Glomerular visceral epithelial cell (primary cell): ENCODE measurements at regions not wholly inside any gene's neighbourhood (a gene's known extent, or its start where the extent isn't known, plus 50 kb on each side); places are given as distances from the start of the nearest gene placed in this dataset.

Source experiments
- DNase-seq: peaks from one replicate; pipeline ENCODE4 v3.0.0-alpha.2; 2016; ENCODE audit errors: extremely low spot score

- no peak for DNase-seq
Measured at GRCh38 chr13:33710924-33711323, 107.0 kb upstream of the RFC3 start.

DNA sequence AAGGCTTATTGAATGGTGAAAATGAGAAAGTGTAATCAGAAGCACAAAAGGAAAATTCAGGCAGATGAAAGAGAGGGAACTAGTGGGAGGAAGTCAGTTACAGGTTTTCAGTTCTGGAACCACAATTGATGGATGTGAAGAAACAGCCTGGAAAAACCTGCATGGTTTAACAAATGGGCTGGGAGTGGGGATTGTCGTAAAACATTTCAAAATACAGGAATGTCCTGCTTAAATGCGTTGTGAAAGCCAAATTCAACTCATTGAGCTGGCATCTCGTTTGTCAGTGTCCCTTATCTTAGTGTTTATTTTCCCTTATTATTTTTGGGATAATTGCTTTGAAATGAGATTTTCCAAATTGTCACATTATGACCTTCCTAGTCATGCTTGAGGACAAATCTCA, 106.5 kb upstream of the RFC3 start:
- no peak for DNase-seq

GRCh38 chr13:33717775-33718174, 100.2 kb upstream of the RFC3 start:
- DNase-seq, result no peak

GRCh38 chr13:33721724-33722123, 96.2 kb upstream of the RFC3 start:
- peak; percentile 28 for DNase-seq

- DNase-seq, result no peak
Measured at GRCh38 chr13:33722216-33722915, 95.6 kb upstream of the RFC3 start.

GRCh38 chr13:33723365-33723764, 94.6 kb upstream of the RFC3 start:
- DNase-seq, result no peak

DNA sequence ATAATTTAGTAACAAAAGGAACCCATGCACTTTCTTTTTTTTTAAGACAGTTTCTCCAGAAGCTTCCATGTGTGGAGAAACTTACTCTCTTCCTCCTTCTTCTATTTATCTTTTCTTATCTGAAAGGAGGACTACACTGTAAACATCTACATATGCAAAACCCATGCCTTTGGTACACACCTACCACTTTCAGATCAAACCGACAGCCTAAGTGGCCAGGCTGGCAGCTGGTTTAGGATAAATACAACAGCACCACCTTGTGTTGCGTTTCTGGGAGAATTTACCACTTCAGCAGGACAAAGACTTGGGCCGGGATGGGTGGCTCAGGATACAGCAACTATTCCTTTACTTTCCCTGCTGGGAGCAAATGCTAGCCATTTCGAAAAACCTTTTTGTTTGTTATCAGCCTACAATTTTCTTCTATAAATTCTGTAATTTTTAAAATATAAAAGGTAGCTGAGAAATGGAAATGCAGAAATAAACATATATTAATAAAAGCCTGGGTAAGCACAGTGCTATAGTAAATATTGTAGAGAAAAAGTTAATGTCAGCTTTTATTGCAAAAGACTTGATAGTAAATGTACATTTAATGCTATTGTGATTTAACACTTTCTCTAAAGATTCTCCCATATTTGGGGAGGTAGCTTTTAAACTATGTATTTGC, 94.0 kb upstream of the RFC3 start:
- DNase-seq, result peak; percentile 83

DNA sequence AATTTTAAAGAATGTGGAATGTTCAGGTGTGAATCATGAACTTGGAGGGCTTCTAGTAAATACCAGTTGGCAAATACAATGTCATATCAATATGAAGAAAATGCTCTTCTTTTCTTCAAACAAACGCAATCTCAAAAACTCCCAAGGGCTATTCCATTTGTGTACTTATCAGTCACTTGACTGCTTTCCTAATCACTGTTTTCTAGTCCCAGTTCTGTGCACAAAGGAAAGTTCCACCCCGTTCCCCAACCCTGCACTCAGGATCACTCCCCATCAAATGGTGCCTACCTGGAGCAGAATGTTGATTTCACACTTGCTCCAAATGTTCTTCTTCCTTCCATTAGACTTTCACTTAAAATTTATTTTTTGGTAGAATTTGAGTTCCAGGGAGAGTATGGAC, 92.6 kb upstream of the RFC3 start:
- DNase-seq, result no peak

GRCh38 chr13:33727297-33728083, 90.5 kb upstream of the RFC3 start:
- DNase-seq, result no peak

DNA sequence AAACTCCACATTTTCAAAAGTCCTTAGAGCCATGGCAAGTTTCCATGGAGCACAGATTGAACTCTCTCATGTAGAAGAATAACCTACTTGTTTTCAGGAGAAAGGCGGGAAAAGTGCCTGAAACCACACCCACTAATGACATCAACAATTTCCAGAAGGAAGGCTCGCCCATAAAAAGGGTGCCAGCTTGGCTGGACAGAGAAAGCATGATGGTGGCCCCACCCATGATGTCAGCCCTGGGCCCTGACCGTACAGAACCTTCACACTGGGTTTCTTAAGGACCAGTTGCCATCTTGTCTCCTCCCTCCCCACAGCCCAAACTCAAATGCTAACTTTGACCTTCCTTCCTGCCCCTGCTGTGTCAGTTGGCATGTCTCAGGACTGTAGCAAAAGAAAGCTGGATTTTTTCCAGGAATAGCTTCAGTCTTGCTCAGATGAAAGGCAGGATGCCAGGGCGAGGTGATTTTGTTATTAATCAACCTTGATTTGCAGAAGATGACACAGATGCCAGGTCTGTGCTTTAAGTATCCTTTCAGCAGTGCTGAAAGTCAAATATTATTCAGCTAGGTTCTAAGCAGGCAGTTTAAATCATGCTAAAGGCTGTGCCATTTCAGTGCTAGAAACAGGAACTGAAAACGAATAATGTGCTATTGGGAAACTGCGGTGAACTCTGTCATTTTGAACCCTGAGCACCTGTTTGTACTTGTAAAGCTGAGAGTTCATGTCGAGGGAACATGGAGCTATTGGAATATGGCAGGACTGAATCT, 89.5 kb upstream of the RFC3 start:
- DNase-seq, result peak; percentile 42

- DNase-seq, result no peak
Measured at GRCh38 chr13:33730147-33730546, 87.8 kb upstream of the RFC3 start.

DNA sequence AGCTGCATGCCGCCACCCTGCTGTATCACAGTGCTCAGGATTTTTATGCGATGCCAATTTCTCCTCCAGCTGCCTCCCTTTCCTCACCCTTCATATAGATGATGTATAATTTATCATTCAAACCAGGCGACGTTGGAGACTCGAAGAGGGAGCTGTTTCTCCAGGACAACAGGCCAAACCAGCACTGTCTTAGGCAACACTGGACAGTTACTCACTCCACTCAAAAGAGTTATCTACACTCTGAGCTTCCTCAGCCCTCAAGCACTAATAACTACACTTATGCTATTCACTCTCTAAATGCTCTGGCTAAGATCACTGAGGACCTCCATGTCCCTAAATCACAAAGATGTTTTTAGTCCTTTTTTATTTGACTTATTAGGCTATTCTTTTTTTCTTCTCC, 87.3 kb upstream of the RFC3 start:
- no peak for DNase-seq

- DNase-seq, result no peak
Measured at GRCh38 chr13:33735276-33735675, 82.7 kb upstream of the RFC3 start.

DNA sequence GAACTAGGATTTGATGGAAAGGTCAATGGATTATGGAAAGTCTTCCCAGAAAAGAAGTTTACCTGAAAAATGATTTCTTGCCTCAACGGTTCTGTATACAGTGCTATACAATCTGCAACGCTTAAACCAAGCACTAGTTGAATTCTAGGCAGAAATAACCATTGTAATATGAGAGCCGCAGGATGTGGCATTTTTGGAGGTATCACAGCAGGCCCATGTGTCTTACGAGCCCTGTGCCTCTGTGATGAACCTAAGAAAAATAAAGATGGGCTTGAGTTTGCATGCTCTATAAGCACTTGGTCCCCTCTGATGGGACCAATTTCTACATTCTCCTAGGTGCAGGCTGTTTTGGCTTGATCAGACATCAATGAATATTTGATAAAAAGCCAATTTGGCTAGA, 78.7 kb upstream of the RFC3 start:
- DNase-seq, result no peak

DNA sequence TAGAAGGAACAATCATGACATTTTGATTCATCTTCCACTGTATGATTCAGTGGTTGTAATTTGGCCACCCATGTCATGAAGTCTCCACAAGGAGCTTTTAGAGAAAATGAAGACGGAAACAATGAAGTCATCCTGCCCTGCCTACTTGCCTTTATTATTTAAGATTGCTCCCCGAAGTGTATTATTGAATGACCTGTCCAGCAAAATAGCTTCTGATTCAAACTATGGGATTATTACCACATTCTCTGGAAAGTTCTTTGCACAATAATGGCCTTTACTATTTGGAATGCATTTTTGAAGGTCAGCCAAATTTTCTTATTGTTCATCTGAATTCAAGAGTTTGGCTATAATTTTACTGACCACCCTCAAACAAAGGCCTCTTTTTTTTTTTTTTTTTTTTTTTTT, 77.8 kb upstream of the RFC3 start:
- no peak for DNase-seq

- DNase-seq, result no peak
Measured at GRCh38 chr13:33742321-33742720, 75.6 kb upstream of the RFC3 start.

DNA sequence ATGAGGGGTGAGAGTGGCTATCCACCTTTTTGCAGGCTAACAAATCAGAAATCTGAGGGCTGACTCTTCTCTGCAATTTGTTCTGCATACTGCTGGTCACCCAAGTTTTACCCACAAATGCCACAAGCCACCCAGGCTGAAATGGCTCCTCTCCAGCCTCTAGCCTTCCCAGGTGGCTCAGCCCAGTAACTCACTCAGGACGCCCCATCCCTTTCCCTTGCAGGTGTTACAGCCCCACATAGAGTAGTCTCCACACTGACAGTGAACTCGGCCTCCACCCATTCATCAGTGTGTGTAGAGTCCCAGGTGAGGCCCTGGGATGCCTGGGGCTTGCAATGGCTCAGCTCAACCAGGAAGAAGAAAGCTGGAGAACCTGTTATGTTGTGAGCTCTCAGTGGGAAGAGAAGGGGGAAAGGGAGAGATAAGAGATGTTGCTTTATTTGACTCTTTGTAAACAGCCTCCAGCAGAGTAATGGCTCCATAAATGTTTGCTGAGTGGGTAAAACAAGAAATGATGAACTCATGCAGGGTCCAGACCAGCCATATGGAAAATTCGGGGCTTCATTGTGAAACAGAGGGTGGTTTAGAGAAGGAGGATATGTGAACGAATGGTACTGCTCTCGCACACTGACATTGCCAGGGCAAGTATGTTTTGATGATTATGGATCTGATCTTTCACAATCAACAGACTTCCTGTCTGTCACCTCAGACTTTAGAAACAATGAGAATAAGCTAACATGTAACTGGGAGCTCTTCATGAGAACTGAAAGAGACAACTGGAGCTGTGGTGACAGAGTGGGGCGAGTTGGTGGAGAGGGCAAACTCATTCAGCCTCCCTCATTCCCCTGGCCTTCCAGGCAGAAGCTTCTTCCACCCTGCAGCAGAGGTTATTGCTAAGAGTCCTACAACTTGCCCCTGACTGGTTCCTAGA, 74.2 kb upstream of the RFC3 start:
- DNase-seq, result no peak

DNA sequence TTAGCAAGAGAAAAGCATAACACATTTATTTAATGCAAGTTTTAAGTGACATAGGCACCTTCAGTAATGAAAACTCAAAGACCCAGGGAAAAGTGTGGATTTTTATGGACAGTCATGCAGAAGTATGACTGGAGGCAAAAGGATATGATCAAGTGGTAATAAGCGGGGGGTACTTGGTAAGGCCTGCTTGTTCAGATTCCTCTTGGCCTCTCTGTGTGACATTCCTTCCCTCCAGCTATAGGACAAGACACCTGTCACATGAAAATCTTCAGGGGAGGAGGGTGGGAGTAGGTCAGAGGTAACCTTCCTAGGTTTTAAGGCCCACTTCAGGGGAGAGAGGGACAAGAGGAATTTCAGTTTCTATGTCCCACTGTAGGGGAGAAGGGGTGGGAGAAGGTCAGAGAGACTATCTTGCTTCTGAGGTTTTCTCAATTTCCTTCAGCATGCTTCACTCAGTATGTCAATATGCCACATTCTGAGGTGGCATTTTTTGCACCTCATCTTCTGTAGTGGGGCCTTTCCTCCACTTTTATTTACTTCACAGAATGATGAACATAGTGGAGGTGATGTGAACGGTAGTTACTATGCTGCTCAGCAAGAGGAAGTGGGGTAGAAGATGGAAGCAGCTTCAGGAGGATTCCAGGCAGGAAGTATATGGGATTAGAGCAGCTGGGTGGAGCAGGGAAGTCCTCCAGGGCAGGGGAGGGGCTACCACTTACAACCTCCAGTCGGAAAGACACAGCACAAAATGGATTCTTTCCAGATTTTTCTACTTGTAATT, 73.2 kb upstream of the RFC3 start:
- no peak for DNase-seq

GRCh38 chr13:33745370-33746324, 72.3 kb upstream of the RFC3 start:
- DNase-seq, result no peak
